H9 (cell line): ENCODE measurements at regions not wholly inside any gene's neighbourhood (a gene's known extent, or its start where the extent isn't known, plus 50 kb on each side); places are given as distances from the start of the nearest gene placed in this dataset.

ENCODE experiments used
- DNase-seq: peaks from one replicate; pipeline ENCODE4 v3.0.0-alpha.2; 2017
- H2AFZ ChIP-seq: one replicate; pipeline ENCODE4 v1.6.1; 2013; ENCODE audit warnings: mild to moderate bottlenecking, low read length, control low read depth, moderate library complexity
- H2AK5ac ChIP-seq: 2 replicates; pipeline ENCODE4 v1.6.1; 2013; ENCODE audit warnings: low read length, control low read depth, mixed read lengths; ENCODE audit not compliant: insufficient read length
- H2BK120ac ChIP-seq: one replicate; pipeline ENCODE4 v1.6.1; 2013; ENCODE audit warnings: low read depth, mild to moderate bottlenecking, low read length, control low read depth, inconsistent platforms; ENCODE audit not compliant: poor library complexity, severe bottlenecking
- H2BK12ac ChIP-seq: 2 replicates; pipeline ENCODE4 v1.6.1; 2013; ENCODE audit warnings: low read length, control low read depth, mixed read lengths, low read depth; ENCODE audit not compliant: insufficient read length
- H2BK15ac ChIP-seq: 2 replicates; pipeline ENCODE4 v1.6.1; 2013; ENCODE audit warnings: low read depth, low read length, control low read depth
- H2BK20ac ChIP-seq: one replicate; pipeline ENCODE4 v1.6.1; 2013; ENCODE audit warnings: low read depth, mild to moderate bottlenecking, low read length, control low read depth, inconsistent platforms; ENCODE audit not compliant: poor library complexity, severe bottlenecking
- H2BK5ac ChIP-seq: 2 replicates; pipeline ENCODE4 v1.6.1; 2013; ENCODE audit warnings: low read length, control low read depth, mixed read lengths; ENCODE audit not compliant: insufficient read length
- H3K14ac ChIP-seq: 2 replicates; pipeline ENCODE4 v1.6.1; 2013; ENCODE audit warnings: low read length, control low read depth; ENCODE audit not compliant: insufficient read depth
- H3K18ac ChIP-seq: 2 replicates; pipeline ENCODE4 v1.6.1; 2013; ENCODE audit warnings: low read depth, mild to moderate bottlenecking, mixed read lengths, low read length, control low read depth; ENCODE audit not compliant: insufficient read length
- H3K23ac ChIP-seq: 2 replicates; pipeline ENCODE4 v1.6.1; 2013; ENCODE audit warnings: low read length, control low read depth, mixed read lengths, low read depth; ENCODE audit not compliant: insufficient read length
- H3K23me2 ChIP-seq: 2 replicates; pipeline ENCODE4 v1.6.1; 2013; ENCODE audit warnings: low read depth, mild to moderate bottlenecking, mixed read lengths, low read length, control low read depth; ENCODE audit not compliant: insufficient read length, poor library complexity, severe bottlenecking
- H3K27ac ChIP-seq: 2 replicates; pipeline ENCODE4 v1.5.1; 2013; ENCODE audit warnings: low read length, control low read depth, mixed read lengths, low read depth; ENCODE audit not compliant: insufficient read length
- H3K27me3 ChIP-seq: 2 replicates; pipeline ENCODE4 v1.6.1; 2013; ENCODE audit warnings: low read length, control low read depth, inconsistent platforms; ENCODE audit not compliant: insufficient read depth
- H3K4ac ChIP-seq: 2 replicates; pipeline ENCODE4 v1.6.1; 2013; ENCODE audit warnings: low read depth, mild to moderate bottlenecking, control low read depth, inconsistent platforms, low read length, moderate library complexity
- H3K4me1 ChIP-seq: 2 replicates; pipeline ENCODE4 v1.6.1; 2013; ENCODE audit warnings: low read length, control low read depth, inconsistent platforms; ENCODE audit not compliant: insufficient read depth
- H3K4me2 ChIP-seq: 2 replicates; pipeline ENCODE4 v1.6.1; 2013; ENCODE audit warnings: low read length, control low read depth, mixed read lengths; ENCODE audit not compliant: insufficient read length, insufficient read depth
- H3K56ac ChIP-seq: 2 replicates; pipeline ENCODE4 v1.6.1; 2013; ENCODE audit warnings: low read depth, mild to moderate bottlenecking, mixed read lengths, low read length, control low read depth; ENCODE audit not compliant: insufficient read length
- H3K79me1 ChIP-seq: 2 replicates; pipeline ENCODE4 v1.6.1; 2013; ENCODE audit warnings: low read depth, mild to moderate bottlenecking, moderate library complexity, low read length, control low read depth, inconsistent platforms; ENCODE audit not compliant: insufficient read depth, poor library complexity, severe bottlenecking
- H3K79me2 ChIP-seq: 2 replicates; pipeline ENCODE4 v1.6.1; 2013; ENCODE audit warnings: low read length, control low read depth, inconsistent platforms; ENCODE audit not compliant: insufficient read depth
- H3K9ac ChIP-seq: 2 replicates; pipeline ENCODE4 v1.6.1; 2013; ENCODE audit warnings: low read length, control low read depth, mixed read lengths; ENCODE audit not compliant: insufficient read length; ENCODE audit errors: extremely low read depth
- H3K9me3 ChIP-seq: one replicate; pipeline ENCODE4 v1.6.1; 2013; ENCODE audit warnings: low read depth, low read length, inconsistent platforms; ENCODE audit not compliant: control insufficient read depth
- H3T11ph ChIP-seq: one replicate; pipeline ENCODE4 v1.6.1; 2013; ENCODE audit warnings: mild to moderate bottlenecking, low read length, control low read depth, inconsistent platforms
- H4K20me1 ChIP-seq: one replicate; pipeline ENCODE4 v1.6.1; 2013; ENCODE audit not compliant: control insufficient read depth, insufficient read length, insufficient read depth
- H4K5ac ChIP-seq: 2 replicates; pipeline ENCODE4 v1.6.1; 2013; ENCODE audit warnings: low read depth, mild to moderate bottlenecking, mixed read lengths, low read length, control low read depth; ENCODE audit not compliant: insufficient read length
- H4K8ac ChIP-seq: replicated peaks from 2 replicates; pipeline ENCODE4 v1.6.1; 2013; ENCODE audit warnings: low read length, control low read depth, mixed read lengths, low read depth; ENCODE audit not compliant: insufficient read length
- H4K91ac ChIP-seq: 2 replicates; pipeline ENCODE4 v1.6.1; 2013; ENCODE audit warnings: low read depth, mild to moderate bottlenecking, moderate library complexity, mixed read lengths, low read length, control low read depth; ENCODE audit not compliant: insufficient read length
- H3K27ac Mint-ChIP-seq, 3 experiments: 2 replicates in 2 of 3; 3 replicates in 1 of 3; pipeline ENCODE4 v1.8.0; 2020 to 2021; ENCODE audit warnings: mixed read lengths in 3 of 3, mild to moderate bottlenecking in 1 of 3, moderate library complexity in 1 of 3
- H3K27me3 Mint-ChIP-seq: 2 replicates; pipeline ENCODE4 v1.8.0; 2021; ENCODE audit warnings: low read depth, mild to moderate bottlenecking, moderate library complexity, mixed read lengths
- H3K36me3 Mint-ChIP-seq, 3 experiments: 2 replicates in 2 of 3; 3 replicates in 1 of 3; pipeline ENCODE4 v1.8.0; 2020 to 2021; ENCODE audit warnings: low read depth in 3 of 3, mixed read lengths in 3 of 3; ENCODE audit not compliant: insufficient read depth in 1 of 3
- H3K4me1 Mint-ChIP-seq, 2 experiments: 2 replicates each; pipeline ENCODE4 v1.8.0; 2020; ENCODE audit warnings: mixed read lengths in 2 of 2
- H3K4me3 Mint-ChIP-seq, 2 experiments: 2 replicates in 1 of 2; 3 replicates in 1 of 2; pipeline ENCODE4 v1.8.0; 2020 to 2021; ENCODE audit warnings: mild to moderate bottlenecking in 2 of 2, mixed read lengths in 2 of 2, moderate library complexity in 1 of 2
- H3K9me3 Mint-ChIP-seq, 2 experiments: 2 replicates in 1 of 2; 3 replicates in 1 of 2; pipeline ENCODE4 v1.8.0; 2020; ENCODE audit warnings: mild to moderate bottlenecking in 2 of 2, mixed read lengths in 2 of 2, moderate library complexity in 1 of 2
- CTCF ChIP-seq: fragments of 200-600 bp; sonication (generic); conservative IDR thresholded peaks from 3 replicates; pipeline ENCODE4 v1.8.0; 2021; ENCODE audit warnings: antibody characterized with exemption, mild to moderate bottlenecking
- whole genome bisulfite sequencing: extraction: QIAGEN DNeasy Blood & Tissue Kit; methylation state at CpG from one replicate; pipeline ENCODE4 v1.1.7; 2013; ENCODE audit warnings: missing lambda C conversion rate, low lambda C conversion rate, mixed read lengths; ENCODE audit not compliant: insufficient read length; ENCODE audit errors: extremely low coverage; 5-methylcytosine and 5-hydroxymethylcytosine counted together

GRCh38 chr2:167803449-167803988 is 443.9 kb downstream of the STK39 start:
- no peak overlapping the region for H4K91ac ChIP-seq
- no peak overlapping the region for H3T11ph ChIP-seq
- Mint-ChIP-seq H3K36me3 (peaks cover 2 to 12% (median 12%) of the 10 kb centered on the region in 3 experiments), H3K4me1 (peaks cover 12 to 14% of the 10 kb centered on the region in 2 experiments), H3K4me3 (no peak overlapping the region), H3K9me3 (peaks cover 13 to 20% of the 10 kb centered on the region in 2 experiments), H3K27me3 (peaks cover under 1% of the 10 kb centered on the region; the same call in 1 of the 2 replicates), H3K27ac (no peak overlapping the region)
- no peak overlapping the region for H2BK5ac ChIP-seq
- H3K27ac ChIP-seq, result no peak overlapping the region
- WGBS, result no CpG with 5 or more reads among the region's 8 CpGs
- no peak overlapping the region for H4K5ac ChIP-seq
- H3K18ac ChIP-seq, result no peak overlapping the region
- no peak overlapping the region for H2BK120ac ChIP-seq
- no peaks in the 10 kb centered on the region for H3K9me3 ChIP-seq
- no peaks in the 10 kb centered on the region for H3K27me3 ChIP-seq
- H3K23me2 ChIP-seq, result no peaks in the 10 kb centered on the region
- no peaks in the 10 kb centered on the region for H3K79me2 ChIP-seq
- H3K4me2 ChIP-seq, result no peak overlapping the region
- no peak for DNase-seq
- H2BK20ac ChIP-seq, result no peak overlapping the region
- H3K79me1 ChIP-seq, result no peaks in the 10 kb centered on the region
- H3K4ac ChIP-seq, result no peak overlapping the region
- no peak overlapping the region for H3K14ac ChIP-seq
- peaks cover 5% of the 10 kb centered on the region; the same call in 1 of the 2 replicates for H3K4me1 ChIP-seq
- H4K20me1 ChIP-seq, result no peaks in the 10 kb centered on the region
- H2AFZ ChIP-seq, result no peak overlapping the region
- H3K23ac ChIP-seq, result no peak overlapping the region
- no peak overlapping the region for H3K56ac ChIP-seq
- H2AK5ac ChIP-seq, result no peak overlapping the region
- H4K8ac ChIP-seq, result no peak overlapping the region
- no peak overlapping the region for H2BK12ac ChIP-seq
- H3K9ac ChIP-seq, result no peak overlapping the region
- no peak for TF ChIP-seq CTCF
- no peak overlapping the region for H2BK15ac ChIP-seq
